Testis (tissue), 2 donors: ENCODE measurements at regions not wholly inside any gene's neighbourhood (a gene's known extent, or its start where the extent isn't known, plus 50 kb on each side); places are given as distances from the start of the nearest gene placed in this dataset.

Source experiments
- POLR2A ChIP-seq: fragments of 450-650 bp; IDR thresholded peaks from one replicate; pipeline ENCODE4 v1.6.1; 2017; ENCODE audit warnings: antibody characterized with exemption, mild to moderate bottlenecking, moderate library complexity
- TF ChIP-seq, protein P1 (sequence below), 3 experiments: fragments of 450-650 bp in 2 of 3; fragments of 200-600 bp in 1 of 3; sonication (generic) in 1 of 3; IDR thresholded peaks; one replicate each; pipeline ENCODE4 v1.5.1; 2016 to 2019; ENCODE audit warnings: antibody characterized with exemption in 3 of 3, mild to moderate bottlenecking in 2 of 3, moderate library complexity in 1 of 3

DNA sequence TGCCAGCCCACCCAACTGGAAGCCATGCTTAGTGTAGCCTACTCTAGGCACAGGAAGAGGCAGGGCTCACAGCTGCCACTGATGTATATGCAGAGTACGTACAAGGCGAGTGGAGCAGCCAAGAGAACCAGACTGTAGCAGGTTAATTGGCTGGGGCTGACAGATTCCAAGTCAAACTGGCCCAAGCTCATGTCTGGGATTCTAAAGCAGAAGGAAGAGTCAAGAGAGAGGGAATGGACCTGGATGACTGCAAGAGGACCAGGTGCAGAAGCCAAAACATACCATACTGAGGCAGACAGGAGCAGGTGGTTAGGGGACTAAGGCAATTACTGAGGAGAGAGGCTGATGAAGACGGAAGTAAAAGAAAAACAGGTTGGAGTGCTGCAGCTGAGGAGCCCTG, 51.3 kb upstream of the LRRN2 start:
- TF ChIP-seq, protein P1, sequence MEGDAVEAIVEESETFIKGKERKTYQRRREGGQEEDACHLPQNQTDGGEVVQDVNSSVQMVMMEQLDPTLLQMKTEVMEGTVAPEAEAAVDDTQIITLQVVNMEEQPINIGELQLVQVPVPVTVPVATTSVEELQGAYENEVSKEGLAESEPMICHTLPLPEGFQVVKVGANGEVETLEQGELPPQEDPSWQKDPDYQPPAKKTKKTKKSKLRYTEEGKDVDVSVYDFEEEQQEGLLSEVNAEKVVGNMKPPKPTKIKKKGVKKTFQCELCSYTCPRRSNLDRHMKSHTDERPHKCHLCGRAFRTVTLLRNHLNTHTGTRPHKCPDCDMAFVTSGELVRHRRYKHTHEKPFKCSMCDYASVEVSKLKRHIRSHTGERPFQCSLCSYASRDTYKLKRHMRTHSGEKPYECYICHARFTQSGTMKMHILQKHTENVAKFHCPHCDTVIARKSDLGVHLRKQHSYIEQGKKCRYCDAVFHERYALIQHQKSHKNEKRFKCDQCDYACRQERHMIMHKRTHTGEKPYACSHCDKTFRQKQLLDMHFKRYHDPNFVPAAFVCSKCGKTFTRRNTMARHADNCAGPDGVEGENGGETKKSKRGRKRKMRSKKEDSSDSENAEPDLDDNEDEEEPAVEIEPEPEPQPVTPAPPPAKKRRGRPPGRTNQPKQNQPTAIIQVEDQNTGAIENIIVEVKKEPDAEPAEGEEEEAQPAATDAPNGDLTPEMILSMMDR (IDR thresholded peaks at IDR 0.05): no peak
- TF ChIP-seq POLR2A: no peak
